ENCODE measurements at regions not wholly inside any gene's neighbourhood (a gene's known extent, or its start where the extent isn't known, plus 50 kb on each side); places are given as distances from the start of the nearest gene placed in this dataset.

- Histone ChIP-seq H3K4me1 (no peaks in the 10 kb centered on the region), H3K4me3 (no peak overlapping the region), H3K4me2 (no peak overlapping the region), H3K9me3 (no peaks in the 10 kb centered on the region), H3K27ac (no peak overlapping the region)
- POLR2A ChIA-PET, result no interaction called here
- 0% methylated on average over 2 of the region's 2 CpGs for WGBS (ENCODE audit: missing lambda C conversion rate)
- FAIRE-seq (no peak), ATAC-seq (no peak), DNase-seq (ENCODE audit: low read depth in 1 of 2, low spot score in 1 of 2) (no peak)
- TF ChIP-seq ELK1 (IDR thresholded peaks at IDR 0.05; ENCODE audit: low read depth, low read length) (no peak), KDM5A (IDR thresholded peaks at IDR 0.05) (no peak), POLR2AphosphoS2 (conservative IDR thresholded peaks at IDR 0.05; ENCODE audit: low read length) (no peak), E2F6 (IDR thresholded peaks at IDR 0.05; ENCODE audit: borderline replicate concordance, low read depth) (no peak), MYC (IDR thresholded peaks at IDR 0.05; ENCODE audit: borderline replicate concordance, low read length) (no peak), HES2 (IDR thresholded peaks at IDR 0.05) (no peak), USF2 (IDR thresholded peaks at IDR 0.05) (no peak), TFCP2L1 (CRISPR knock-in tag; IDR thresholded peaks at IDR 0.05) (no peak), BCL3 (IDR thresholded peaks at IDR 0.05) (no peak), EP300 (IDR thresholded peaks at IDR 0.05) (no peak), ESRRA (IDR thresholded peaks at IDR 0.05; ENCODE audit: borderline replicate concordance, low read length) (no peak), PBX3 (IDR thresholded peaks at IDR 0.05) (no peak), REST (IDR thresholded peaks at IDR 0.05) (no peak), EHF (CRISPR knock-in tag; IDR thresholded peaks at IDR 0.05) (no peak), HOXB5 (CRISPR knock-in tag; IDR thresholded peaks at IDR 0.05) (no peak), ZFP36 (IDR thresholded peaks at IDR 0.05; ENCODE audit: borderline replicate concordance, partially characterized antibody) (no peak), NR3C1 (IDR thresholded peaks at IDR 0.05) (no peak), JUNB (IDR thresholded peaks at IDR 0.05) (no peak), FOXS1 (CRISPR knock-in tag; IDR thresholded peaks at IDR 0.05) (no peak)
- CTCF ChIA-PET, result no interaction called here
Measured at GRCh38 chr10:83908506-83908905, 230.8 kb upstream of the GHITM start.

GRCh38 chr10:83909001-83909400 lies 230.3 kb upstream of the GHITM start:
- no peaks in the 10 kb centered on the region for H3K4me1 ChIP-seq
- DNase-seq (ENCODE audit: low read depth in 1 of 2, low spot score in 1 of 2) (no peak), ATAC-seq (no peak), FAIRE-seq (no peak)
- CTCF ChIA-PET, result no interaction called here
- H3K4me3 ChIP-seq, result no peak overlapping the region
- no peaks in the 10 kb centered on the region for H3K9me3 ChIP-seq
- H3K27ac ChIP-seq, result no peak overlapping the region
- no peak for TF ChIP-seq FOSB (CRISPR knock-in tag; IDR thresholded peaks at IDR 0.05)
- TF ChIP-seq JUN (IDR thresholded peaks at IDR 0.05), result no peak
- no peak for TF ChIP-seq ZNF302 (CRISPR knock-in tag; IDR thresholded peaks at IDR 0.05)
- TF ChIP-seq CTCF (IDR thresholded peaks at IDR 0.05), result no peak
- POLR2A ChIA-PET, result no interaction called here
- no peak overlapping the region for H3K4me2 ChIP-seq
- 2% methylated on average over 7 of the region's 7 CpGs for WGBS (ENCODE audit: missing lambda C conversion rate)

All from A549 (cell line).